ENCODE measurements at regions not wholly inside any gene's neighbourhood (a gene's known extent, or its start where the extent isn't known, plus 50 kb on each side); places are given as distances from the start of the nearest gene placed in this dataset.
"Not testable (repeated sequence)": the region's sequence is repeated elsewhere in the genome, so short reads cannot be mapped to it uniquely, and the experiment has no call there.

- peak; percentile 47 for DNase-seq (ENCODE audit: low spot score)
Observed at GRCh38 chr16:29310852-29311314, 95.6 kb downstream of the NPIPB11 start.

- not testable (repeated sequence) for DNase-seq (ENCODE audit: low spot score)
Observed at GRCh38 chr16:29310243-29310642, 96.3 kb downstream of the NPIPB11 start.

GRCh38 chr16:29309601-29310000 is 96.9 kb downstream of the NPIPB11 start:
- not testable (repeated sequence) for DNase-seq (ENCODE audit: low spot score)

- DNase-seq (ENCODE audit: low spot score) = no peak
Observed at GRCh38 chr16:29308644-29309546, 97.6 kb downstream of the NPIPB11 start.

GRCh38 chr16:29307598-29308507 is 98.7 kb downstream of the NPIPB11 start:
- no peak for DNase-seq (ENCODE audit: low spot score)

- no peak for DNase-seq (ENCODE audit: low spot score)
Observed at GRCh38 chr16:29306943-29307597, 99.4 kb downstream of the NPIPB11 start.

GRCh38 chr16:29306201-29306600 is 100.3 kb downstream of the NPIPB11 start:
- no peak for DNase-seq (ENCODE audit: low spot score)

- DNase-seq (ENCODE audit: low spot score) = not testable (repeated sequence)
Observed at GRCh38 chr16:29305018-29305417, 101.5 kb downstream of the NPIPB11 start.

- DNase-seq (ENCODE audit: low spot score) = no peak
Observed at GRCh38 chr16:29304251-29304650, 102.3 kb downstream of the NPIPB11 start.

GRCh38 chr16:29303520-29303919 is 103.0 kb downstream of the NPIPB11 start:
- DNase-seq (ENCODE audit: low spot score) = no peak

- no peak for DNase-seq (ENCODE audit: low spot score)
Observed at GRCh38 chr16:29302976-29303375, 103.5 kb downstream of the NPIPB11 start.

GRCh38 chr16:29302433-29302832 is 104.1 kb downstream of the NPIPB11 start:
- not testable (repeated sequence) for DNase-seq (ENCODE audit: low spot score)

GRCh38 chr16:29301662-29302285 is 104.7 kb downstream of the NPIPB11 start:
- DNase-seq (ENCODE audit: low spot score) = not testable (repeated sequence)

GRCh38 chr16:29300541-29301535 is 105.7 kb downstream of the NPIPB11 start:
- DNase-seq (ENCODE audit: low spot score) = not testable (repeated sequence)

GRCh38 chr16:29300030-29300491 is 106.5 kb downstream of the NPIPB11 start:
- DNase-seq (ENCODE audit: low spot score) = not testable (repeated sequence)

- not testable (repeated sequence) for DNase-seq (ENCODE audit: low spot score)
Observed at GRCh38 chr16:29298997-29299396, 107.5 kb downstream of the NPIPB11 start.

GRCh38 chr16:29298307-29298706 is 108.2 kb downstream of the NPIPB11 start:
- not testable (repeated sequence) for DNase-seq (ENCODE audit: low spot score)

GRCh38 chr16:29297809-29298177 is 108.7 kb downstream of the NPIPB11 start:
- DNase-seq (ENCODE audit: low spot score) = not testable (repeated sequence)

- DNase-seq (ENCODE audit: low spot score) = not testable (repeated sequence)
Observed at GRCh38 chr16:29297144-29297808, 109.2 kb downstream of the NPIPB11 start.

All from cerebellar cortex (tissue), 1 donor.